ENCODE measurements at regions not wholly inside any gene's neighbourhood (a gene's known extent, or its start where the extent isn't known, plus 50 kb on each side); places are given as distances from the start of the nearest gene placed in this dataset.
"Not testable (repeated sequence)": the region's sequence is repeated elsewhere in the genome, so short reads cannot be mapped to it uniquely, and the experiment has no call there.

DNA sequence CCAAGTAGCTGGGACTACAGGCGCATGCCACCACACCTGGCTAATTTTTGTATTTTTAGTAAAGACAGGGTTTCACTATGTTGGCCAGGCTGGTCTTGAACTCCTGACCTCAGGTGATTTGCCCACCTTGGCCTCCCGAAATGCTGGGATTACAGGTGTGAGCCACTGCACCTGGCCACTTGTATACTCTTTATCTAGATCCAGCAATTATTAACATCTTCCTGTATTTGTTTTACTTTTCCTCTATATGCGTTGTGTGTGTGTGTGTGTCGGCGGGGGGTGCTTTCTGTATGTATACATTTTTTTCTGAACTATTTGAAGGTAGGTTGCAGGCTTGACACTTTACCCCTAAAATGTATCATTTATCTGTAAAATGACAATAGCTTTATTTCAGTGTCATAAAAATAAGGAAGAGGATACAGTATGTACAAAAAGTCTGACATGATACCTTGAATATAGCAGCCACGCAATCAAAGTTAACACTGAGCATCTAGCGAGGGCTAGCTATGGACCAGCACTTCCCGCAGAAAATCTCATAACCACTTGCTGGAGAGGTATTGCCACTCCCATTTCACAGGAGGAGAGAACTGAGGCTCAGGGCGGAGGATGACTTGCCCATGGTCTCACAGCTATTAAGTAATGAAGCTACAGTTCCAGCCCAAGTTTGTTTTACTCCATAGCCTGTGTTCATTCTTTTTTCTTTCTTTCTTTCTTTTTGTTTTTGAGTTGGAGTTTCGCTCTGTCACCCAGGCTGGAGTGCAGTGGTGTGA lies 251.3 kb downstream of the MYCN start:
- H3K4me3 ChIP-seq (ENCODE audit: low read length): no peak overlapping the region
- no peaks in the 10 kb centered on the region for H3K4me1 ChIP-seq (ENCODE audit: insufficient read depth, low read length)
- H3K27me3 ChIP-seq (ENCODE audit: insufficient read depth, low read length): no peaks in the 10 kb centered on the region
- H3K9me3 ChIP-seq (ENCODE audit: low read depth, low read length): no peaks in the 10 kb centered on the region

DNA sequence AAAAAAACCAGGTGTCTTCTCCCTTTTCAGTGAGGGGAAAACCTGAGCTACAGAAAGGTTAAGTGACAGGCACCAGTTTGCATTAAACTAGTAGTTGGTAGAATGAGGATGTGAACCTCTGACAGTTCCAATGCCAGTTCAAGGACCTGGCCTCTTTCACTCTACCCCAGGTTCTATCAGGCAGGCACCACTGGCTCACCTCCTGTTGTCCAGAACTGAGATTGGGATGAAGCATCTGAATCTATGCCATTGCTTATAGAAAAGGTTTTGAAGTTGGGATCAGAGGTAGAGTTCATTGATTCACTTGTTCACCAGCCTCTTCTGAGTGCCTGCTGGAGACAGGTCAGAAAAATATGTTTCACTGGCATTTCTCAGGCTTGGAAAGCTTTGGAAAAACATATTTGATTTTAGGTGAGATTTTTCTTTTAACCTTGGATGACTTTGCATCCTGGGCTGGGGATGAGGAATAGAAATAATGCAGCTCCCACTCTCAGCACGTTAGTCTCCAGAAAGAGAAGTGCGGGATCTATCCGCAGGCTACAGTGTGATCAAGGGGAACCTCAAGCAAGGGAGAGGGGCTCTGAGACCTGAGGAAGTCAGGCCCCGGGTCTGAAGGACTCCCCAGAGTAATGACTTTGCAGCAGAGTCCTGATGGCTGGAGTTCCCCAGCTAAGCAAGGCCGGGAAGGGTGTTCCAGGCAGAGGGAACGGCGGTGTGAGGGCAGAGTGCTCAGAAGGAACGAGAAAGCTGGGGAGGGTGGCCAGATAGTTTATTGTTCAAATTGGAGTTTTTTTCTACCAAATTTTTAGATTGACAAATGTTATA lies 250.3 kb downstream of the MYCN start:
- no peaks in the 10 kb centered on the region for H3K9me3 ChIP-seq (ENCODE audit: low read depth, low read length)
- H3K4me3 ChIP-seq (ENCODE audit: low read length): no peak overlapping the region
- no peaks in the 10 kb centered on the region for H3K27me3 ChIP-seq (ENCODE audit: insufficient read depth, low read length)
- H3K4me1 ChIP-seq (ENCODE audit: insufficient read depth, low read length): no peaks in the 10 kb centered on the region

DNA sequence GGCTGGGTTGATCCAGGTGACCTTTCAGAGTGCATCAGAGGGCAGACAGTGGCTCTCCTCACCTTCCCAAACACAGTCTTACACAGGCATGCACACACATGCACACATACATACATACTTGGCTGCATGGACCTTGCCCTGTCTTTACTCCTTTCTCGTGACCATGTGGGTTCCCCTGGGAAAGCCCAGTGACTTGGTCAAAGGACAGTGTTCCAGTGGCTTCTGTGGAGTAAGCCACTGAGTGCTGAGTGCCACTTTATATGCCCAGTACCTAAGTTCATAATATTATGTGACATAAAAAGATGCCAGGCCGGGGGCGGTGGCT lies 249.4 kb downstream of the MYCN start:
- no peaks in the 10 kb centered on the region for H3K27me3 ChIP-seq (ENCODE audit: insufficient read depth, low read length)
- H3K9me3 ChIP-seq (ENCODE audit: low read depth, low read length): no peaks in the 10 kb centered on the region
- H3K4me1 ChIP-seq (ENCODE audit: insufficient read depth, low read length): no peaks in the 10 kb centered on the region
- no peak overlapping the region for H3K4me3 ChIP-seq (ENCODE audit: low read length)

DNA sequence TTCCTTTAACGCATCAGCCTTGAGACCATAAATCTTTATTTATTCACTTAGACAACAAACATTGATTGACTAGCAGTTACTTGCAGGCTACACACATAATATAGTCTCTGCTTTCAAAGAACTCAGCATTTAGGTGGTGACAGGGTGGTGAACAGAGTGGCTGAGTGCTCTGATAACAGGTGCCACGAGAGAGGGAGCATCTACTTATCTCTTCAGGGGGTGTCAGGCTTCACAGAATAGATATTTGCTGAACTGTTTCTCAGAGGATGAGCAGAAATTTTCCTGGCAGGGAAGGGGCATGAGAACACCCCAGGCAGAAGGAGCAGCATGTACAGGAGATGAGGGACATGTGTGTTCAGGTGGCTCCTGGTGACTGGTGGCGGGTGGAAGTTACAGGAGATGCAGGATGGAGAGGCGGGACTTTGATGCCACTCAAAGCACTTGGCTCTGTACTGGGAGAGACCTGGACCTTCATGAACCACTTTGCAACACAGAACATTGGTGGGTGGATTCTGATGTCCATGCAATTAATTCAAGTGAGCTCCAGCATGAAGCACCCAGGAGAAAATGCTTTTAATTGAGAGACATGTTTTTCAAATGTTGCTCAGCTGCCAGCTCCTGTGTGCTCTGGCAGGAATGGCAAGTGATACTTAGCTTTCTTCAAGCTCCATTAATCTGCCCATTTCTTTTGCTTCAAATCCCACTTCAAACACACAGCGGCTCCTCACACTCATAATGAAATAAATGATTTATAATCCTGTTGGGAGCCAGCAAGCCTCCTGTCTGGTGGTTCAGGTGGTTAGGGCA lies 248.9 kb downstream of the MYCN start:
- H3K4me1 ChIP-seq (ENCODE audit: insufficient read depth, low read length): no peaks in the 10 kb centered on the region
- no peaks in the 10 kb centered on the region for H3K9me3 ChIP-seq (ENCODE audit: low read depth, low read length)
- no peaks in the 10 kb centered on the region for H3K27me3 ChIP-seq (ENCODE audit: insufficient read depth, low read length)
- no peak overlapping the region for H3K4me3 ChIP-seq (ENCODE audit: low read length)

DNA sequence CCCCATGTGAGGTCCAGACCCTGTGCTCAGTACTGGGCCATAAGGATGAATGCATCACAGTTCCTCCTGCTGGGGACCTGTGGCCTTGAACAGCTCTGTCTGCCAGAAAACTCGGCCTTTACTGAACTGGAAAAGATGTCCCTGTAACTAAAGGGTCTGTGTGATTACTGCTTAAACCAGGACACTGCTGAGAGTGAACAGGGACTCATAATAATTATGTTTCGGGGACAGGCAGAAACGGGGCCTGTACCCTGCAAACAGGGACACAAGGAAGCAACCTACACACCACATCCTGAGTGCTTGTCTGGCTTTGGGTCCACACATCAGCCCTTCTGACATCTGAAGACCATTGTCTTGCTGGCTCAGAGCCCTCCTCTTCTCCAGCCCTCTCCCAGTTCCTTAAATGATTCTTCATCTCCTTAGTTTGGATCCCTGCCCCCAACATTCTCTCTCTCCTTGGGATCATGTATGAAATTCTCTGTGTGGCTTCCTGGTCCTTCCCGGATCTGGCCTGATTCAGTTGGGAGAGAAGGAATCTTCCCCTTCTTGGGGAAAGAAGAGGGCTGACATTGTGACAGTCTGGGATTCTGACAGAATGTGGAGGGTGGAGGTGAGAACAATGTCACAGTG lies 248.0 kb downstream of the MYCN start:
- H3K9me3 ChIP-seq (ENCODE audit: low read depth, low read length): no peaks in the 10 kb centered on the region
- no peaks in the 10 kb centered on the region for H3K4me1 ChIP-seq (ENCODE audit: insufficient read depth, low read length)
- H3K4me3 ChIP-seq (ENCODE audit: low read length): no peak overlapping the region
- no peaks in the 10 kb centered on the region for H3K27me3 ChIP-seq (ENCODE audit: insufficient read depth, low read length)

DNA sequence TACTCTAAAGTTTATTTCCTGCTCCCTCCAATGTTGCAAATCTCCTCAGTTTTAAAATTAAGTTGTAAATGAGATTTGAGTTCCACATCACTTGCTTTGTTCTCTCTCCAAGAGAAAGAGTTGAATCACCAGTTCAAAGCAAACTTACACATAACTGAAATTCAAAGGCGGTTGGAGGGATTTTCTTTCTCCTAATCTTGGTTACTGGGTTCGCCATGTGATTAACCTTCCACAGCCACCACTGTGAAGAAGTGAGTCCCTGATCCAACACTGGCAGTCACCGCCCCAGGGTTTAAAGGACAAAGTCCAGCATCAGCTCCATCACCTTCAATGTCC lies 247.1 kb downstream of the MYCN start:
- no peaks in the 10 kb centered on the region for H3K9me3 ChIP-seq (ENCODE audit: low read depth, low read length)
- H3K4me3 ChIP-seq (ENCODE audit: low read length): no peak overlapping the region
- H3K27me3 ChIP-seq (ENCODE audit: insufficient read depth, low read length): no peaks in the 10 kb centered on the region
- no peaks in the 10 kb centered on the region for H3K4me1 ChIP-seq (ENCODE audit: insufficient read depth, low read length)

DNA sequence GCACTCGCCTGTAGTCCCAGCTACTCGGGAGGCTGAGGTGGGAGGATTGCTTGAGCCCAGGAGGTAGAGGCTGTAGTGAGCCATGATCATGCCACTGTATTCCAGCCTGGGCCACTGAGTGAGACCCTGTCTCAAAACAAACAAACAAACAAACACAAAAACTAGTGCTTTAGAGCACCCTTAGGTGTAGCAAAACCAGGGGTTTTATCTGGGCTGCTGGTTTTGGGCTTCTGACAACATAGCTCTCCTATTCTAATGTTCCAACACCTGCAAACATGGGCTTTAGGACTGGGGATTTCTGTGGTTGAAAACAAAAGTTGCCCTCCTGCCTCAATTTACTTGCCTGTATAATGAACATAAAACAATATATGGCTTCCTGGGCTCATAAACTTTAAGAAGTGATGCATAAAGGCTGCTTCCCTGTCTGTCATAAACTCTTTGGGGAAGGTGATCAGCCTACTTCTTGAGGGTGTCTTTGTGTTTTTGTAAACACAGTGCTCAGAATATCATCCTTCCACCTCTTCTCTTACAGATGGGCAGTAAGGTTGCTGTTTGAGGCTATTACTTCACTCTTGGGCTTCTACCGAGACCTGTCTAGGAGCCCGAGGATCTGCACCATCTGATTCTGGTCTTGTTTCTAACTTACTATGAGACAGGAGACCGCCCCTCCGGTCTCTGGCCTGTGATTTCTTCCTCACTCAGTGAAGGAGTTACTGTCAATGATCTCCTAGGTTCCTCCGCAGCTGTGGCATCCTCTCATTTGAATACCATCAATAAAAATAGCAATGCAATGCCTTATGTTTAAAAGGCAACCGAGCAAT lies 246.5 kb downstream of the MYCN start:
- no peaks in the 10 kb centered on the region for H3K27me3 ChIP-seq (ENCODE audit: insufficient read depth, low read length)
- H3K4me1 ChIP-seq (ENCODE audit: insufficient read depth, low read length): no peaks in the 10 kb centered on the region
- H3K9me3 ChIP-seq (ENCODE audit: low read depth, low read length): no peaks in the 10 kb centered on the region
- no peak overlapping the region for H3K4me3 ChIP-seq (ENCODE audit: low read length)

DNA sequence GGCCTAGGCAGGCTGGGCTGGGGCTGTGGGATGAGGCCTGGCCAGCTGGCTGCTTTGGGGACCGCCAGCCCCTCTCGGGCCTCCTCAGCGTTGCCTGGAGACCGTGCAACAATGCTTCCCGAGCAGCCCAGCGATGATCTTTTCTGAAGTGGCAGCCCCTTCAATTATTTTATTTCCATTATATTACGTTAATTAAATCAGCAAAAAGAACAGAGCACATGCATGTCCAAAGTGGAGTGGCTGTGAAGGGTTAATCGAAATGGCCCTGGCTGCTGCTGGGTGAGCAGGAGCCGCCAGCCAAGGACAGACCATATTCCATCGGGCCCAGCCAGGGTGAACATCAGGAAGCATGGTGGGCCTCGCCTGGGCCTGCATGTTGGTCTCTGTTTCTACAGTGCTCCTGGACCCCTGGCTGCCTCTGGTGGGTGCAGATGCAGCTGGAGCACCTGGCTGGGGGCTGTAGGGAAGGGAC lies 245.5 kb downstream of the MYCN start:
- Histone ChIP-seq H3K9me3 (ENCODE audit: low read depth, low read length) (no peaks in the 10 kb centered on the region), H3K27me3 (ENCODE audit: insufficient read depth, low read length) (no peaks in the 10 kb centered on the region), H3K4me3 (ENCODE audit: low read length) (no peak overlapping the region), H3K4me1 (ENCODE audit: insufficient read depth, low read length) (no peaks in the 10 kb centered on the region)

DNA sequence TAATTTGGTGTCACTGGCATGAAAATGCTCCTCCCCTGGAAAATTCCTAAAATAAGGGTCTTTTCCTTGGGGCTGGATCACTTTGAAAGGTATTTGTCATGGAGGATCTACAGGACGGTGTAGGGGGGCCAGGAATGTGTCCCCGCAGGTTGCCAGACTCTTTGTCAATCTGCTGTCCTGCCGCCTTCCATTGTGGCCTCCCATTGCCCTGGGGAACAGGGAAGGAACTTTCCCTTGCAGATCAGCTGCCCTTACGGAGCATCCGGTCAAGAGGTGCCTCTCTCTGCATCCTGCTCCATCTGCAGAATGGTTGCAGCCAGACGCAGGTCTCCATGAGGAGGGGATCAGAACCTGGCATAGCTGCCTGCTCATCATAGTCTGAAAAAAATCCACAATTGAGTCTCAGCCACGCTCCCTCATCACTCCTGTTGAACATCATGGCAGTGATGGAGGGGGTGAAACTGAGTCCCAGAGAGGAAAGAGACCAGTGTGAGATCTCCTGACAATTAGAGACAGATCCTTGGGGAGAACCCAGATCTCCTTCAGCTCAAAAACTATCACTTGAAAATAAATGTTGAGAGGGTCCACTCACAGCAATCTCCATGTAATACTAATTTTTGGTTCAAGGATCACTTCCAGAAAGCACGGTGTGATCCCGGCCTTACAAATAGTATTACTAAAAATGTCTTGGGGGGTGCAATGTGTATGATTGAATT lies 244.8 kb downstream of the MYCN start:
- Histone ChIP-seq H3K4me3 (ENCODE audit: low read length) (no peak overlapping the region), H3K4me1 (ENCODE audit: insufficient read depth, low read length) (no peaks in the 10 kb centered on the region), H3K9me3 (ENCODE audit: low read depth, low read length) (no peaks in the 10 kb centered on the region), H3K27me3 (ENCODE audit: insufficient read depth, low read length) (no peaks in the 10 kb centered on the region)

DNA sequence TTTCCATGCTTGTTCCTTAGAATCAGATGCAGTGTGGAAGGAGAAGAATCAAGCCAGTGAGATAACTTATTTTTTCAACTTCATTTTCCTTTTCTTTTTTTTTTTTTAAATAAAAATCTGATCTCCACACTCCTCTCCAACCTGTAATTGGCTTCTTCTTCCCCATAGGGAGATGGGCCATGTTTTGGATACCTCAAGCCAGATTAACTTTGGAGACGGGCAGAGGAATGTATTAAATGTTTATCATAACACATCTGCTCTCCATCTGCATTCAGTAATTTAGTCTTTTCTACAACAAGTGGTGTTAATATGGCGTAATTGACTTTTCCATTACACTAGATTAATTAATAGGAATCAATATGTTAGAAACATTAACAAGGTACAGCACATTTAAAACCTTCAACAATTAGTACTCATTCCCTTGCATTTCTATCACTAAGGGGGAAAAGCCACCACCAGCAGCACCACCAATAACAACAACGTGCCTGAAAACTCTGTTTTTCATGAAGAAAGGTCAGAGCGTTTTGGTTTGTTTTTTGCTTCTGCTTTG lies 244.1 kb downstream of the MYCN start:
- Histone ChIP-seq H3K4me3 (ENCODE audit: low read length) (no peak overlapping the region), H3K27me3 (ENCODE audit: insufficient read depth, low read length) (no peaks in the 10 kb centered on the region)

DNA sequence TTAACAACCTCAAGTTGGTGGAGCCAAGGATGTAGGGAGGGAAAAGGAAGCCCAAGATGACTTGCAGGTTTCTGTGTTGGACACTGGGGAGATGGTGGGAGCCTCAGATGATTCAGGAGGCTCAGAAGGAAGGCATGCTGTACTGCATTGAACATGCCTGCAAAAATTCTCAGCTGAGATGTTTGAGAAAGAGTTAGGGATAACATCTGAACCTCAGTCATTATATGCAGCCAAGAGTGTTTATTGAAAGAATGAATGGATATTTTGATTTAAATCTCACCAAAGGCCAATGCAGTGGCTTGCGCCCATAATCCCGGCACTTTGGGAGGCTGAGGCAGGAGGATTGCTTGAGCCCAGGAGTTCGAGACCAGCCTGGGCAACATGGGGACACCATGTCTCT lies 243.0 kb downstream of the MYCN start:
- H3K9me3 ChIP-seq (ENCODE audit: low read depth, low read length): no peaks in the 10 kb centered on the region
- H3K4me1 ChIP-seq (ENCODE audit: insufficient read depth, low read length): no peaks in the 10 kb centered on the region
- H3K27me3 ChIP-seq (ENCODE audit: insufficient read depth, low read length): no peaks in the 10 kb centered on the region
- no peak overlapping the region for H3K4me3 ChIP-seq (ENCODE audit: low read length)

More for the DNA sequence above, 244.1 kb downstream of the MYCN start:
- Histone ChIP-seq H3K9me3 (ENCODE audit: low read depth, low read length) (no peaks in the 10 kb centered on the region), H3K4me1 (ENCODE audit: insufficient read depth, low read length) (no peaks in the 10 kb centered on the region)

DNA sequence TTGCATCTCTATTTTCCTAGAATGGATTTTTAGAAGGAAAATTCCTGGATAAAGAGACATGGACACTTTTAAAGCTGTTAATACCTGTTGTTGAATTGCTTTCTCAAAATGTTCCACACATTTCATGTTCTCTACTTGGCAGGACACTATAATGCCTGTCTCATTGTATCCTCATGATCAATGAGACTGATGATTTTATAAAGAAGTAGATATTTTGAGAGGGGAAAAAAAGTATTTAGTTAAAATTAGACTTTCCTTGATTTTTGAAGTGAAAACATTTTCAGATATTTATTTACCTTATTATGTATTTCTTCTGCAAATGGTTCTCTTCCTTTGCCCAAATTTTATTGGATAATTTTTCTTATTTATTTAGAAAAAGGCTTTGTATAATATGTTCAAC lies 242.5 kb downstream of the MYCN start:
- H3K4me1 ChIP-seq (ENCODE audit: insufficient read depth, low read length): no peaks in the 10 kb centered on the region
- H3K9me3 ChIP-seq (ENCODE audit: low read depth, low read length): no peaks in the 10 kb centered on the region
- H3K27me3 ChIP-seq (ENCODE audit: insufficient read depth, low read length): no peaks in the 10 kb centered on the region
- H3K4me3 ChIP-seq (ENCODE audit: low read length): no peak overlapping the region

DNA sequence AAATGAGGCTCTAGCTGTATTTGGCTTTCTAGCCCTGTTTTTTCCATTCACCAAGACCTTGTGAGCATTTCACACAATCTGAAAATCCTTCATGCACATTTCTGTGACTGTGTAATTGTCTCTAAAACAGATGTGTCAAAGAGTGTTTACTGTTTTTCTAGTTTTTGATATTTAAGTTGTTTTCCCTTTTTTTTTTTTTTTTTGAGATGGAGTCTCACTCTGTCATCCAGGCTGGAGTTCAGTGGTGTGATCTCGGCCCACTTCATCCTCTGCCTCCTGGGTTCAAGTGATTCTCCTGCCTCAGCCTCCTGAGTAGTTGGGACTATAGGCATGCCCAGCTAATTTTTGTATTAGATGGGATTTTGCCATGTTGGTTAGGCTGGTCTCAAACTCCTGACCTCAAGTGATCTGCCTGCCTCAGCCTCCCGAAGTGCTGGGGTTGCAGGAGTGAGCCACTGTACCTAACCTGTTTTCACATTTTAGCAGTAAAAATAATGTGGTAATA lies 242.0 kb downstream of the MYCN start:
- not testable (repeated sequence) for H3K4me1 ChIP-seq (ENCODE audit: insufficient read depth, low read length); H3K27me3 ChIP-seq (ENCODE audit: insufficient read depth, low read length); H3K9me3 ChIP-seq (ENCODE audit: low read depth, low read length); H3K4me3 ChIP-seq (ENCODE audit: low read length)
